GM23248 (cell line): ENCODE measurements at regions not wholly inside any gene's neighbourhood (a gene's known extent, or its start where the extent isn't known, plus 50 kb on each side); places are given as distances from the start of the nearest gene placed in this dataset.

ENCODE experiments used
- EZH2 ChIP-seq: fragments of 200-600 bp; sonication (generic); IDR thresholded peaks from 2 replicates; pipeline ENCODE4 v1.6.1; 2018; ENCODE audit warnings: antibody characterized with exemption, mild to moderate bottlenecking; ENCODE audit not compliant: insufficient read depth, poor library complexity, severe bottlenecking
- EZH2phosphoT487 ChIP-seq: fragments of 200-600 bp; sonication (generic); IDR thresholded peaks from 2 replicates; pipeline ENCODE4 v1.6.1; 2018; ENCODE audit warnings: antibody characterized with exemption, moderate library complexity, mild to moderate bottlenecking, low read depth; ENCODE audit not compliant: insufficient read depth

- TF ChIP-seq EZH2: no peak
- TF ChIP-seq EZH2phosphoT487: no peak
These were observed 59.6 kb downstream of the CAMK2N1 start for GRCh38 chr1:20426371-20426770.
